NCI-H345 treated with DMSO at 0.1 percent for 48 hours (cell line): ENCODE measurements at regions not wholly inside any gene's neighbourhood (a gene's known extent, or its start where the extent isn't known, plus 50 kb on each side); places are given as distances from the start of the nearest gene placed in this dataset.
"Not testable (repeated sequence)": the region's sequence is repeated elsewhere in the genome, so short reads cannot be mapped to it uniquely, and the experiment has no call there.

Experiments
- DNase-seq: peaks from one replicate; lab custom pipeline; 2025; ENCODE audit not compliant: unreplicated experiment; lab: John Stamatoyannopoulos, UW

DNA sequence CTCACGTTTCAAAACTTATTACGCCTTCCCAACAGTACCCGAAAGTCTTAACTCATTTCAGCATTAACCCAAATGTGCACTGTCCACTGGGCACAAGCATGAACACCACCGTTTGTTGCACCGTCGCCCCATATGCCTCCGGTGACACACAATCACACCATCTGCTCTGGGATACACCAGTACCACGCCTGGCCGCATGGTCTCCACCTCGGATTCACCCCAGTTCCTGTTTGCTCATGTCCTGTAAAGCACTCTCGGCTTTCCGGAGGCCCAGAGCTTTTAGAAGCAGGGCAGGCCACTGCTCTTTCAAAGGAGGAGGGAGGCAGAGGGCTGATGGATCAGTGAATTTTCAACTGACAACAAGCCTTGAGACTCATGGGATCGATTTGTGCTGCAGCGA is 1570.0 kb upstream of the DEFB115 start:
- no peak for DNase-seq

DNA sequence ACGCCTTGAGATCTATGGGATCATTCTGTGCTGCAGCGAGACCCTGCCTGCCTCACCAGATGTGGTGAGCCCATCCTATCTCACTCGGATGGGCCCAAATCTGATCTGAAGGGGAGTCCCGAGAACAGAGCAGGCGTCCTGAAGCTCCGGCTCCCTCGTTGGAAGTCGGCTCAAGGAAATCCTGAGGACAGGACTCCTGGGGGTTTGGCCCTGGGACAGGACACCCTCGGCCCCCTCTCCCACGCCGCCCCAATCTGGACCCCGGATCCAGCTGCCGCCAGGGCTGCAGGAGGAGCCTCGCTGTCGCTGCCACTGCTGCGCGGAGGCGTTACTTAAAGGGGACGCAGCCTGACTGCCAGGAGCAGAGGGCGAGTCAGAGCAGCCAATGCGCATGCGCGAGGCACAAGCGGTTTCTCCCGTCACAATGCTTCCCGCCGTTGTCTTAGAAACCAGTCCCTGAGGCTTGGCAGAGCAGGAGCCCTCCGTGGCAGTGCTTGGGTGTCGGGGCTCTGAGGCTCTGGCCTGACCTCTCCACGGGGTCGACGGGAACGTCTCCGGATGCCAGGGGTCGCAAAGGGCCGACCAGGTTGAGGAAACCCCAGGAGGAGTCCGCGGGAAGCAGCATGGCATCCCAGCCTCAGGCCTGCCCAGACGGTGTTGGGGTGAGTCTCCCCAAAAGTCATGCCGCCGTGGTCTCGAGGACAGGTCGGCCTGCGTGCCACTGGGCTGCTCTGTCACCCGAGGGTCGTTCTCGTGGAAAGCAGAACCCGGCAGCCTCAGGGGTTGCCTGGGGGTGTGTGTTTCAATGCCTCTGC is 1567.8 kb upstream of the DEFB115 start:
- DNase-seq: no peak

DNA sequence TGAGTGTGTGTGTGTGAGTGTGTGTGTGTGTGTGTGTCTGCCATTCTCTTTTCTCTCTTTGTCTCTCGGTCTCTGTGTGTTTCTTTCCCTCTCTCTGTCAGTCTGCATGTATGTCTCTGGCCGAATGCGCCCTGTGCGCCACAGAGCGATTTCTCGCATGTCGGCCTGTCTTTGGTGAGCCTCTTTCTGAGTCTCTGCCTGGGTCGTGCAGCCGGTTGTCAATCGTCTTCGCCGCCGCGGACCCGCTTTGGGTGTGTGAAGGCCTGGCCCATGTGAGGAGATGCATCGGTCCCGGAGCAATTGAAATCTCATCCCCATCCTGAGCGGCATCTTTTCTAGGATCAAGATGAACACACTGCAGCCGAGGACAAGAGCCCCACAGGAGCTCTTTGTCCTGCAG is 1567.2 kb upstream of the DEFB115 start:
- DNase-seq: no peak

DNA sequence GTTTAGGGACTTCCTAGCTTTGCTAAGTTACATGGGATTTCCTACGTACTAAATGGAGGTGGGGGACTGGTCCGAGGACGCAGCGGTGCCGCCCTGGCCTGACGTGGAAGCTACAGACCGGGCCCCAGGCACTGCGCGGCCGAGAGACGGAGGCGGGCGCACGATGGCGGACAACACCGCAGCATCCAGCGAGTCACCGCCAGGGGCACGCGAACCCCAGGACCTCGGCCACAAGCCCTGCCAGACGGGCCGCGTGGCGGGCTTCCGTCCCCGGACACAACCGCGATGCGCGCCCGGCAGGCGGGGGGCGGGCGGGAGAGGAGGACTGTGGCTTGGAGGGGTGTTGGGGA is 1516.9 kb upstream of the DEFB115 start:
- no peak for DNase-seq

DNA sequence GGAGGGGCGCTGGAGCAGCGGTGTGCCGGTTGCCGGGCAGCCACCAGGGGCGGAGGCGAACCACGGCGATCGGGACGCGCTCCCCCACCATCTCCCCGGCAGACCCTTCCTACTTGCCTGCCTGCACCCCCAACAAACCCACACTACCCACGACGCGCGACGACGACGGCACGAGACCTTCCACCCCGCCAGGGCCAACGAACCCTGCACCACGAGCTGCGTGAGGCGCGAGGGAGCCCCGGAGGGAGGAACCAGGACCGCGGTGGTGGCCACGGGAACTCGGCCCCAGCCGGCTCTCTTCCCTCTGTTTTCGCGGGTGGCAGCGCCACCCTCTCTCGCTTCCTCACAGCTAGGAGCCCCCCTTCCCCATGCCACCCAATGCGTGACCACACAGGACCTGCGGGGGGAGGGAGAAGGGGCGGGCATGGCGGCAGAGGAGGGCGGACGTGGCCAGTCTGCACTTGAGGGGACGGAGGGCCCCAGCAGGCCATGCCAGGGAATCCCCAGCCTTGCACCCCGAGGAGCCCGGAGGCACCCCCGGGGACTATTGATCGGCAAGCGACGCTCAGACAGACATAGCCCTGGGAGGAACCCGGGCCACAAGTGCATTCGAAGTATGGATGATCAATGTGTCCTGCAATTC is 1516.4 kb upstream of the DEFB115 start:
- DNase-seq: no peak

DNA sequence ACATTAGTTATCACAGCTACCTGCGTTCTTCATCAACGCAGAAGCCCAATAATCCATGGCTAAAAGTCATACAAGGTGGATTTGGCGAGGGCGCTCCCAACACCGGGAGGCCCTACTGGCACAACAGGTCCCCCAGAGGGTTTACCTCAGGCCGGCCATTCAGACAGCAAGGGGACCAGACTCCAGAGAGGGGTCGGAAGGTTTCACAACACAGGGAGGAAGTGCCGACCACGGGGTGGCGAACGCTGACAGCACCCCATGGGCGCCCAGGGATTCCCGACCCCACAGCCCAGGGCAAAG is 1515.9 kb upstream of the DEFB115 start:
- no peak for DNase-seq

DNA sequence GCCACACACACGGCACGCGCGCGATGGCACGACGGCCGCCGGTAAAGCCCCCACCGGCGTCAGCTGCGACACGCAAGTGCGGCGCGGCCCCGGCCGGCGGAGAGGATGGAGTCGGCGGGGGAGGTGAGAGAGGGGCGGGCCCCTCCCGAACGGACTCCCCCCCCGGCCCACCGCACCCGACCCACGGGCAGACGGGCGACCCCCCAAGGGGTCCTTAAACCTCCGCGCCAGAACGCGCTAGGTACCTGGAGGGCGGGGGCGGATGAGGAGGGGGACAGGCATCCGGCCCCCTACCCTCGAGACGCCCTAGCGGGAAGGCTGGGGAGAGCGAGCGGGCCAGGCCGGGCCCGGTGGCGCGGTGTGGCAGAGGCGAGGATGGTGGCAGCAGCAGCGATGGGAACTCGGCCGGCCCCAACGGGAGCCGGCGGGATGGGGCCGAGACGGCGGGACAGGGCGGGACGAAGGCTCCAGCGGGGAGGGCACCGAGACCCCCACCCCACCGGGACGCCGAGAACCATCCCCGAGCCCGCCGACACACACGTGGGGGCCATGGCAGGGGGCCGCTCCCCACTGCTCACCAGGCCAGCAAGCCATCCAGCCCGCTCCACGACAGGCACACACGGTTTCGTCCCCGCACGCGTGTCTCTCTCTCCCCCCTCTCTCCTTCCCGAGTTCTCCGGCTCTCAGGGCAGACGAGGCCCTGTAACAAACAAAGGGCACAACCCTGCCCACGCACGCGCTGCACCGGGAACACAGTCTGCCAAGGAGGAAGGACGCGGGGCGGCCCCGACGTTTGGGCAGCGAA is 1515.4 kb upstream of the DEFB115 start:
- DNase-seq: no peak

DNA sequence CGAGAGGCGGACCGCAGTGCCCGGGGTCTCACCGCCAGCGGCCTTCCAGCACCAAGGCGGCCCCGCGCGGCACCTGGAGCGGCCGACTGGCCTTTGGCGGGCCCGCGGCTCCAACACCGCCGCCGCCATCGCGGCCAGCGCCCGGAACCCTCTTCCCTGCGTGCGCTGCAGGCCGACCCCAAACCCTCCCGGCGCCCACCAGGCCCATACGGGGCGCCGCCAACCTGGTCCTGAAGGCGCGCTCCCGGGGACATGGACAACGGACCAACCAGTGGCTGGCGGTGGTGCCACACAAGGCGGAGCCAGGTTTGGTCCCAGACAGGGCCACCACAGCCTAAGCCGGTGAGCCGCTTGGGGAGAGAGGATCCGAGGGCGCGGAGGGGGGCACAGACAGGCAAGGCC is 1514.8 kb upstream of the DEFB115 start:
- no peak for DNase-seq

DNA sequence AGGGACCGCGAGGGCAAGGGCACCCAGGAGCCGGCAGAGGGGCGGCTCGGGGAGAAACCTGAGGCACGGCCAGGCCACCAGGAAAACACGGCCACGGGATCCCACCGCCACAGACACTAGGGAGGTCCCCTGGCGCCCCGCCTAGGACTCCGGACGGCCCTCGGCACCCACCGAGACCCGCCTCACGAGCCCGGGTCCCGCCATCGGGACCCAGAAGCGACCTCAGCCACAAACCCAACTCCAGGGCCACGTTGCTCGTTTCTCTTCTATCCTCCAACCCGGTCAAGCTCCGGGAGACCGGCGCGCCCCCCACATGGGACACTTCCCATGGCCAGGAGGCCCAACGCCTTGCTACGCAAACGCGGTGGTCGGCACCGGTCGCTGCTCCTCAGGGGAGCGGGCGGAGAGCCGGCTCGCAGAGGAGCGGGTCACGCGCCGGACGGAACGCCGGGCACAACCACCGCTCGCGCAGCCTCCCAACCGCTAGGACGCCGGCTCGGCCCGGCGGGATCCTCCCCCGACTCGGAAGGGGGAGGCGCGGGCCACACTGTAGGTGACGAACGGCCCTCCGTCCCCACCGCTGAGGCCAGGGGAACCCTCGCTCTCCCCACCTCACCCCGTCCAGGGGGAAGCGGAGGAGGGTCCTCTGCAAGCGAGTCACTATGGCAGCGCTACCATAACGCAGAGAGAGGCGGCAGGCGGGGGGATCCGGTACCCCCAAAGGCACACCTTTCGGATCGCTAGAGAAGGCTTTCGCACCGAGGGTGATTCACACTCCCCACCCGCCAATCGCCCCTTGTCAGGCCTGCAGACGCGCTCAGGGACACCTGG is 1514.1 kb upstream of the DEFB115 start:
- no peak for DNase-seq

DNA sequence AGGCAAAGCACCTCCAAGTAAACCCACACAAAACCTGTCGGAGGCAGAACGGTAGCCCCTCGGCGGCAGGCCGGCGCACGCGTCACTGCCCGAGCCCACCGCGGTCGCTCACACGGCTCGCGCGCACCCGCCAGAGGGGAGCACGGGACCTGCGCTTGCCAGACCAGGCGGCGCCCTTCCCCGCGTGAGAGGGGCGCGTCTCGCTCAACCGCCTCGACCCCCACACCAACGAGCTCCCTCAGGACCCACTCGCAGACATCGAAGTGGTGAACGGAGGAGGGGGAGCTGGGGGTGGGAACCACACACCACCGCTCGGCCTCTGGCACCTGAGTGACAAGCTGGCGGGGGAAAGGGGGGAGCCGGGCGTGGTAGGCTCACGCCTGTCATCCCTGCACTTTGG is 1513.4 kb upstream of the DEFB115 start:
- no peak for DNase-seq

DNA sequence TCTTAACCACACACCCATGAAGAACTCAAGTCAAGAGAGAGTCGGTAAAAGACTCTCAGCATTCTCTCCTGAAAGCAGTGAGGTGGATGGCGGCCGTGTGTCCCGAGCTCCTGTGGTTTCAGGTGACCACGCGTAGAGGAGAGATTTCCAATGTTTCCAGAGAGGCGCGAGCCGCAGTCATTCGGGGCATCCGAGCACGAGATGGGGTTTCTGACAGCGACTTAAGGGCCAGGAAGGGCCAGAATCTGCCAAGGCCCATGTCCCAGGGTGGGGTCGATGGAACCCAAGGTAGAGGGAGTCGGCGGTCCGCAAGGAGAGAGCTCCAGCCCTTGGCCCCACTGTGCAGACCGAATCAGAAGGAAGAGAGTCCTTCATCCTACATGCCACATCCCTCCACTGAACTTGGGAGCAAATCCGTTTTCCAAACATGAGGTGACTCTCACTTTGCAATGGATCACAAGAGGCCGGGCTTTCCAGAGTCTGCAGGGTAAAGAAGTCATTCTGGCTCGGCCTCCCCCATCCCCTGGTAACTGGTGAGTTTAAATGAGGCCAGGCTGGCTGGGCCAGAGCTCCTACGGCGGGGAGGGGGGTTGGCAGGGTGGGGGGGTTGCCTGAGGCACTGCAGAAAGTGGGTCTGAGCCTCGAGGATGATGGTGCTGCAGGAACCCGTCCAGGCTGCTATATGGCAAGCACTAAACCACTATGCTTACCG is 1511.8 kb upstream of the DEFB115 start:
- DNase-seq: not testable (repeated sequence)

DNA sequence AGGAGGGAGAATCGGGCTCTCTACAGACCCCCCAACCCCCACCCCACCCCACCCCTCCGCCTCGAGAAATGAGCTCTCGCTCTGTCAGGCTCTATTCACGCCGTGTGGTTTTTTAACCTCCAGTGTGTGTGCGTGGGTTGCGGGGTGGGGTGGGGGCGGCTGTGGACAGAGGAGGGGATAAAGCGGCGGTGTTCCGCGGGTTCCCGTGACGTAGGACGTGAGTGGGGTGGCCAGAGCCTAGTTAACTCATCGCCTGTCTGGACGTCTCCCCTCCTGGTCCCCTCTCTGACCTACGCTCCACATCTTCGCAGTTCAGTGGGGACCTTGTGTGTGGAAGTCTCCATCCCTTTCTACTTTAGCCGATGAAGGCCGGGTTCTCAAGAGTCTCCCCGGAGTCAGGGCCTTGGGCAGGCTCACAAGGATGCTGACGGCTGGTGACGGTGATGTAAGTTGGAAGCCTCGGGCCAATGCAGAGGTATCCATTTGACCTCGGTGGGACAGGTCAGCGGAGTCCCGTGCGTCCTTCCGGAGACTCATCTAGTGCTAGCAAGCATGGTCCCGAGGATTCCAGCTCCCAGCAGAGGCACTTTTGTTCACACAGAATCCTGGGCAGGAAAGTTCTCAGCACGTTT is 1507.1 kb upstream of the DEFB115 start:
- DNase-seq: no peak

DNA sequence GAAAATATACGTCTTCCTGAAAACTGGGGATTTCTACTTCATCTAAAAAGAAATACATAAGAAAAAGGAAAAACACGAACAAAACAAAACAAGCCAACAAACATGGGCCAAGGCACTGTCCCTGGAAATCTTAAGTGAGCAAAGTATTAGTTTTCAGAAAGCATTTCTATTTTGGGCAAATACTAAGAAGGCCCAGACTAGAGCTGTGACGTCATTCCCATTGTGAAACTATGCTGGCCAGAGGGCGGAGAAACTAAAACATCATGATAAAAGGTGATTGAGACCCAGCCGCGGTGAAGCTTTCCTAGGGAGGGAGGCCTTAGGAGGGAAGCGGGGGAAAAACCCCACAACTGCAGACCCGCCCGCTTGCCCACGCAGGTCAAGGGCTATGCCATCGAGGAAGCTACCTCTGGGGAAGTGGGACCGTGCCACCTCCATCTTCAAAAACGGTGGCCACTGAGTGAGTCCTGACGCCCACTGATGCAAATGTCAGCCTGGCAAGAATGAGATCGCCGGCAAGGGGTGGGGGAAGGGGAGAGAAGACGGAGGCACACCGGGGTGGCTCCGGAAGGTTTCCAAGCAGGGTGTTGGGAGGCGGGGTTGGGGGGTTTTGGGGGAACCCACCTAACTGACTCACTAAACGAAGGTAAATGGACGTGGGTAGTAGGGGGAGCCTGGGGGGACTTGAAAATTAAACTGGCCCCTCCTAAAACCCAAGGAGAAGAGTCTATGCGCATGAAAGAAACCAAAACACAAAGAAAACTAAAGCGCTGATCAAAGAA is 1504.6 kb upstream of the DEFB115 start:
- DNase-seq: not testable (repeated sequence)

DNA sequence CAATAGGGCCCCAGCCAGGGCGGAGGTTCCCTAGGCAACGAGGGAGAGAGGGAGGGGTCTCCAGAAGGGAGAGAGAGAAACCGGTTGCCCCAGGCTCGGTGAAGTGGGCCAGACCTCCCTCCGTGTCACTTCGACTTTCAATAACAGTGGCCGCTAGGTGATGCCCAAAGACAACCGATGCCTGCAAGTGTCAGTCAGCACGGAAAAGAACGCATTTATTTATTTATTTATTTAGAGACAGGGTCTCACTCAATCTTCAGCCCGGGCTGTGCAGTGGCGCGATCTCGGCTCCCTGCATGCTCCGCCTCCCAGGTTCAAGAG is 1504.1 kb upstream of the DEFB115 start:
- peak; percentile 3 for DNase-seq

DNA sequence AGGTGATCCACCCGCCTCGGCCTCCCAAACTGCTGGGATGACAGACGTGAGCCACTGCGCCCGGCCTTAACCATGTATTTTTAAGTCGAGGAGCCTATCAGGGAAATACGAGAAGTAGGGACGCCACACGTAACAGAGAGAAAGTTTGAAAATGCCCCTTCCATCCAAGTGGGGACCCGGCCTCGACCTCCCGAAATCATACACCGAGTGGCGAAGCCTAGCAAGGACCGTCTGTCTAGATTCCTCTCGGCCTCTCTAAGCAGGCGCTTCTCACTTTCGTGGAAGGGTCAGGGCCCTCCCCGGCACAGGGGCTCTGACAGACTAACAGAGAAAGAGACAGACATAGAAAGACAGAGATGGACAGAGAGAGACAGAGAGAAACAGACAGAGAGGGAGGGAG is 1503.6 kb upstream of the DEFB115 start:
- DNase-seq: not testable (repeated sequence)

DNA sequence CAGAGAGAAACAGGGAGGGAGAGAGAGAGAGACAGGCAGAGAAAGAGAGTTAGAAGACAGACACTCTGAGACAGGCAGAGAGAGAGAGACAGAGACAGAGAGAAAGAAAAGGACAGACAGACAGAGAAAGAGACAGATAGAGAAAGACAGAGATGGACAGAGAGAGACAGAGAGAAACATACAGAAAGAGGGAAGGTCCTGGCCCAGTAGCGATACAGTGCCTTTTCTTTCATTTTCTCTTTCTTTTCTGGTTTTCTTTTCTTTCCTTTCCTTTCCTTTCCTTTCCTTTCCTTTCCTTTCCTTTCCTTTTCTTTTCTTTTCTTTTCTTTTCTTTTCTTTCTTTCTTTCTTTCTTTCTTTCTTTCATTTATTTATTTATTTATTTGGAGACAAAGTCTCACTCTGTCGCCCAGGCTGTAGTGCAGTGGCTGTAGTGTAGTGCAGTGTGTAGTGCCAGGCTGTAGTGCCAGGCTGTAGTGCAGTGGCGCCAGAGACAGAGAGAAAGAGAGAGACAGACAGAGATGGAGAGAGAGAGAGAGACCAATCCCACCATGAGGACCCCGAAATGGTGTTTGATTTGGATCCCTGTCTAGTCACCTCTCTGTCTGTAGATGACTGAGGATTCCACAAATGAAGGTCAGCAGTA is 1501.5 kb upstream of the DEFB115 start:
- not testable (repeated sequence) for DNase-seq

DNA sequence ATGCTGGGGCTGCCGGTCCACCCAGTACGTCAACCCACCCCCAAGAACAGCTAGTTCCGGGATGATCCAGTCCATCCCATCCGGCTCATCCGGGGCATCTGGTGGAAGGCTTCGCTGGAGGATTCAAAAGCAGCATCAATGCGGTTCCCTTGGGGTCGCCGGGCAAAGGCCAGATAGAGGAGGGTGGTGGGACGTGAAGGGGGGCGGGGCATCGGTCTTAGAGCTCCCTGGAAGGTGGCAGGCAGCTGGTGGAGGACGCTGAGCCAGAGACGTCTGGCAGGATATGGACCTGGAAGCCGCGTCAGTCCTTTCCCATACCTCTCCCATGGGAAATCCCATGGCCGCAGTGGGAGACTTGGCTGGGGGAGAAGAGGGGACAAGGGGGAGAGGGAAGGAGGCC is 1500.8 kb upstream of the DEFB115 start:
- DNase-seq: no peak

DNA sequence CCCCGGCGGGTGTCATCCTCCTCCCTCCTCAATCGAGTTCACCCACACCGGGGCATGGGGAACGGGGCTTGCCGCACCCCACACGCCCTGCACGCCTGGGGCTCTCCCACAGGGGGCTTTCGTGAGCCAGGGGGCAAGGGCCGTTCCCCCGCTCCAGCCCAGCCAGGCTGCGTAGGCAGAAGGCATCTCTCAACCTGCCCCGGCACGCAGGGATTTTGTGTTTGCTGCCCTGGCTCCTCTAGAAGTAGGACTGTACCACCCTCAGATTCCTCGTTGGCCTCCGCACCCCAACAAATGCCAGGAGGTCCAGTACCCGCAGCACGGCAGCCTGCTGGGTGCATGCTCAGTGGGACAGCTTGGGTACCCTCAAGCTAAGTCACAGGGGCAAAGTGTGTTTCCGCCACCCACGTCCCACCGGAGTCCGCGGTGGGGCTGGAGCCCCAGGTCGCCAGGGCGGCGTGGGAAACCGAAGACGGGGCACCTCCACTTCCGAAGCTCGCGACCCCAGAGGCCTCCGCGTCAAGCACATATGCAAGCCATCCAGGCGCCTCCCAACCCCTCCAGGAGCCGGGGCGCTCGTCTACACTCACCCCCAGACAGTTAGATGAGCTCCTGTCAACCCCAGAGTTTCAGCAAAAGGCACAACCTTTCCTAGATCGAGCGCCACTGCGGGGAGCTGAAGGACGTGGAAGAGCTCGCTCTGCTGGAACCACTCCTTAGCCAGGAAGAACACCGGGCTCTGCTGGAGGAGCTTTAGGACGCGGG is 1495.7 kb upstream of the DEFB115 start:
- DNase-seq: not testable (repeated sequence)
